K562 (cell line): ENCODE measurements at regions not wholly inside any gene's neighbourhood (a gene's known extent, or its start where the extent isn't known, plus 50 kb on each side); places are given as distances from the start of the nearest gene placed in this dataset.

Experiments
- CHD2 ChIP-seq: IDR thresholded peaks from 2 replicates; pipeline ENCODE4 v1.6.1; 2011; ENCODE audit warnings: low read depth, low read length
- CTCF ChIP-seq, 3 experiments: IDR thresholded peaks in 2 of 3; conservative IDR thresholded peaks in 1 of 3; 2 replicates each; pipeline ENCODE4 v1.5.1; 2011 to 2012; ENCODE audit warnings: low read length in 3 of 3, mild to moderate bottlenecking in 3 of 3, control low read depth in 2 of 3, improper control_type of control experiment in 1 of 3, inconsistent platforms in 1 of 3, low read depth in 1 of 3, mixed read lengths in 1 of 3, moderate library complexity in 1 of 3; ENCODE audit not compliant: insufficient read depth in 2 of 3
- ETS2 ChIP-seq: IDR thresholded peaks from 2 replicates; pipeline ENCODE4 v1.6.1; 2016; ENCODE audit warnings: borderline replicate concordance, missing genetic modification characterization, mild to moderate bottlenecking, moderate library complexity, missing compliant biosample characterization; ENCODE audit not compliant: poor library complexity, severe bottlenecking
- EZH2 ChIP-seq: IDR thresholded peaks from 2 replicates; pipeline ENCODE4 v1.6.1; 2012; ENCODE audit warnings: low read depth, mild to moderate bottlenecking, inconsistent platforms, low read length, borderline replicate concordance
- HCFC1 ChIP-seq: IDR thresholded peaks from 2 replicates; pipeline ENCODE4 v1.6.1; 2012; ENCODE audit warnings: low read depth, low read length, improper control_type of control experiment
- HMGXB4 ChIP-seq: sonication (generic); formaldehyde crosslinking; IDR thresholded peaks from 2 replicates; pipeline ENCODE4 v1.8.1; 2023; ENCODE audit warnings: mild to moderate bottlenecking, missing genetic modification reagents
- MAZ ChIP-seq, 2 experiments: fragments of 450-650 bp in 1 of 2; sonication (generic) in 1 of 2; formaldehyde crosslinking; IDR thresholded peaks in 1 of 2; conservative IDR thresholded peaks in 1 of 2; 2 replicates each; pipeline versions ENCODE4 v1.4.0 to v1.5.0; 2020; ENCODE audit warnings: mild to moderate bottlenecking in 1 of 2, missing genetic modification reagents in 1 of 2
- POLR2A ChIP-seq: fragments of 450-650 bp; conservative IDR thresholded peaks from 2 replicates; pipeline ENCODE4 v1.6.1; 2016
- SMAD1 ChIP-seq: fragments of 150-350 bp; IDR thresholded peaks from 2 replicates; pipeline ENCODE4 v1.6.1; 2014; ENCODE audit warnings: low read length, low read depth; ENCODE audit not compliant: partially characterized antibody
- SREBF2 ChIP-seq: sonication (generic); formaldehyde crosslinking; IDR thresholded peaks from 2 replicates; pipeline ENCODE4 v1.4.0; 2020; ENCODE audit warnings: mild to moderate bottlenecking, missing genetic modification reagents
- ZNF217 ChIP-seq: sonication (generic); formaldehyde crosslinking; IDR thresholded peaks from 2 replicates; pipeline ENCODE4 v1.8.0; 2022; ENCODE audit warnings: mild to moderate bottlenecking, missing genetic modification reagents

- TF ChIP-seq SREBF2 (no peak), CHD2 (no peak), MAZ (CRISPR knock-in tag; conservative IDR thresholded peaks at IDR 0.05 in 1 of 2, IDR thresholded peaks at IDR 0.05 in 1 of 2) (no peak), ETS2 (tag) (no peak), CTCF (IDR thresholded peaks at IDR 0.05 in 2 of 3, conservative IDR thresholded peaks at IDR 0.05 in 1 of 3; ENCODE audit: insufficient read depth in 2 of 3, low read depth in 1 of 3, low read length in 3 of 3) (no peak), EZH2 (no peak), POLR2A (no peak), HMGXB4 (no peak), ZNF217 (CRISPR knock-in tag) (no peak), SMAD1 (no peak), HCFC1 (no peak)
Measured at GRCh38 chr13:54879036-54879435, 1850.4 kb downstream of the OLFM4 start.
